DOHH2 (cell line): ENCODE measurements at regions not wholly inside any gene's neighbourhood (a gene's known extent, or its start where the extent isn't known, plus 50 kb on each side); places are given as distances from the start of the nearest gene placed in this dataset.

ENCODE experiments used
- H3F3A ChIP-seq: fragments of 200-600 bp; sonication (generic), shearing (Covaris generic); 2 replicates; pipeline ENCODE4 v1.6.0; 2016; ENCODE audit warnings: antibody characterized with exemption, mild to moderate bottlenecking; ENCODE audit not compliant: control insufficient read depth, insufficient read depth
- H3K27ac ChIP-seq: fragments of 200-600 bp; sonication (generic); 2 replicates; pipeline ENCODE4 v1.5.1; 2014; ENCODE audit warnings: low read depth, mild to moderate bottlenecking, low read length, moderate library complexity
- H3K27me3 ChIP-seq: fragments of 200-600 bp; sonication (generic); 2 replicates; pipeline ENCODE4 v1.6.1; 2014; ENCODE audit warnings: mild to moderate bottlenecking, low read length, mixed read lengths; ENCODE audit not compliant: control insufficient read depth
- H3K36me3 ChIP-seq: fragments of 200-600 bp; sonication (generic); 2 replicates; pipeline ENCODE4 v1.6.1; 2014; ENCODE audit warnings: mild to moderate bottlenecking, low read length, moderate library complexity, mixed read lengths; ENCODE audit not compliant: control insufficient read depth
- H3K4me1 ChIP-seq: fragments of 200-600 bp; sonication (generic); 2 replicates; pipeline ENCODE4 v1.6.1; 2014; ENCODE audit warnings: mild to moderate bottlenecking, low read length, mixed read lengths; ENCODE audit not compliant: control insufficient read depth
- H3K4me2 ChIP-seq: fragments of 200-600 bp; sonication (generic); 2 replicates; pipeline ENCODE4 v1.6.0; 2014; ENCODE audit warnings: mild to moderate bottlenecking, low read length, moderate library complexity
- H3K4me3 ChIP-seq: fragments of 200-600 bp; sonication (generic); 2 replicates; pipeline ENCODE4 v1.5.1; 2014; ENCODE audit warnings: mild to moderate bottlenecking, low read length, mixed read lengths
- H3K79me2 ChIP-seq: fragments of 200-600 bp; sonication (generic); 2 replicates; pipeline ENCODE4 v1.6.1; 2014; ENCODE audit warnings: mild to moderate bottlenecking, low read length, mixed read lengths; ENCODE audit not compliant: control insufficient read depth
- H3K9me2 ChIP-seq: fragments of 200-600 bp; sonication (generic); replicated peaks from 2 replicates; pipeline ENCODE4 v1.6.1; 2014; ENCODE audit warnings: mild to moderate bottlenecking, low read length, mixed read lengths; ENCODE audit not compliant: control insufficient read depth
- H3K9me3 ChIP-seq: fragments of 200-600 bp; sonication (generic); 2 replicates; pipeline ENCODE4 v1.6.1; 2014; ENCODE audit warnings: antibody characterized with exemption, low read length, mixed read lengths; ENCODE audit not compliant: control insufficient read depth, insufficient read depth
- H4K20me1 ChIP-seq: fragments of 200-600 bp; sonication (generic); 2 replicates; pipeline ENCODE4 v1.6.0; 2014; ENCODE audit warnings: low read depth, mild to moderate bottlenecking, antibody characterized with exemption, low read length, moderate library complexity; ENCODE audit not compliant: control insufficient read depth, insufficient read depth
- CTCF ChIP-seq: fragments of 200-600 bp; sonication (generic); IDR thresholded peaks from one replicate; pipeline ENCODE4 v1.5.1; 2014; ENCODE audit warnings: antibody characterized with exemption, mild to moderate bottlenecking, low read depth, low read length; ENCODE audit not compliant: poor library complexity, severe bottlenecking
- EZH2phosphoT487 ChIP-seq: fragments of 200-600 bp; sonication (generic); IDR thresholded peaks from 2 replicates; pipeline ENCODE4 v1.6.1; 2017; ENCODE audit warnings: borderline replicate concordance, mild to moderate bottlenecking, antibody characterized with exemption, low read length, moderate library complexity, mixed read lengths

- no peaks in the 10 kb centered on the region for H3K4me1 ChIP-seq
- H4K20me1 ChIP-seq: no peaks in the 10 kb centered on the region
- no peak overlapping the region for H3K4me2 ChIP-seq
- H3K27me3 ChIP-seq: no peaks in the 10 kb centered on the region
- H3K4me3 ChIP-seq: no peak overlapping the region
- no peaks in the 10 kb centered on the region for H3K79me2 ChIP-seq
- H3K9me2 ChIP-seq: no peaks in the 10 kb centered on the region
- H3F3A ChIP-seq: no peaks in the 10 kb centered on the region
- no peak overlapping the region for H3K27ac ChIP-seq
- TF ChIP-seq CTCF: no peak
- H3K9me3 ChIP-seq: no peaks in the 10 kb centered on the region
- no peaks in the 10 kb centered on the region for H3K36me3 ChIP-seq
These were observed 435.7 kb downstream of the ZEB2 start for GRCh38 chr2:144084114-144084661.

GRCh38 chr2:144083211-144083610 is 436.7 kb downstream of the ZEB2 start:
- Histone ChIP-seq H3K4me2 (no peak overlapping the region), H3F3A (no peaks in the 10 kb centered on the region), H3K4me3 (no peak overlapping the region), H3K9me3 (no peaks in the 10 kb centered on the region), H3K4me1 (no peaks in the 10 kb centered on the region), H3K79me2 (no peaks in the 10 kb centered on the region), H3K9me2 (no peaks in the 10 kb centered on the region), H3K36me3 (no peaks in the 10 kb centered on the region), H3K27ac (no peak overlapping the region), H4K20me1 (no peaks in the 10 kb centered on the region), H3K27me3 (no peaks in the 10 kb centered on the region)
- TF ChIP-seq CTCF: no peak

- no peaks in the 10 kb centered on the region for H3K79me2 ChIP-seq
- no peaks in the 10 kb centered on the region for H3K9me2 ChIP-seq
- no peaks in the 10 kb centered on the region for H4K20me1 ChIP-seq
- H3K27ac ChIP-seq: no peak overlapping the region
- H3K4me2 ChIP-seq: no peak overlapping the region
- no peaks in the 10 kb centered on the region for H3K4me1 ChIP-seq
- H3K4me3 ChIP-seq: no peak overlapping the region
- no peaks in the 10 kb centered on the region for H3K9me3 ChIP-seq
- no peaks in the 10 kb centered on the region for H3K36me3 ChIP-seq
- no peaks in the 10 kb centered on the region for H3K27me3 ChIP-seq
- no peak for TF ChIP-seq CTCF
- H3F3A ChIP-seq: no peaks in the 10 kb centered on the region
These were observed 437.1 kb downstream of the ZEB2 start for GRCh38 chr2:144082777-144083176.

- no peaks in the 10 kb centered on the region for H3K9me2 ChIP-seq
- H3K36me3 ChIP-seq: no peaks in the 10 kb centered on the region
- no peaks in the 10 kb centered on the region for H3K79me2 ChIP-seq
- TF ChIP-seq EZH2phosphoT487 (no peak), CTCF (no peak)
- H3K4me2 ChIP-seq: no peak overlapping the region
- no peaks in the 10 kb centered on the region for H4K20me1 ChIP-seq
- H3F3A ChIP-seq: no peaks in the 10 kb centered on the region
- no peaks in the 10 kb centered on the region for H3K27me3 ChIP-seq
- no peak overlapping the region for H3K27ac ChIP-seq
- H3K4me3 ChIP-seq: no peak overlapping the region
- H3K9me3 ChIP-seq: no peaks in the 10 kb centered on the region
- no peaks in the 10 kb centered on the region for H3K4me1 ChIP-seq
These were observed 437.6 kb downstream of the ZEB2 start for GRCh38 chr2:144082327-144082726.
